HG02981 (cell line): ENCODE measurements at regions not wholly inside any gene's neighbourhood (a gene's known extent, or its start where the extent isn't known, plus 50 kb on each side); places are given as distances from the start of the nearest gene placed in this dataset.

ENCODE experiments used
- ATAC-seq: cut with Tn5 transposase; IDR thresholded peaks from one replicate; pipeline ENCODE4 v1.9.1; 2021; ENCODE audit warnings: mild to moderate bottlenecking, moderate library complexity; ENCODE audit not compliant: unreplicated experiment

- no peak for ATAC-seq
Measured at GRCh38 chr16:7103056-7103455, 229.6 kb upstream of the RBFOX1 start.

GRCh38 chr16:7101054-7101453, 231.6 kb upstream of the RBFOX1 start:
- no peak for ATAC-seq

GRCh38 chr16:7097518-7097917, 235.1 kb upstream of the RBFOX1 start:
- ATAC-seq: no peak

- no peak for ATAC-seq
Measured at GRCh38 chr16:7093511-7093910, 239.1 kb upstream of the RBFOX1 start.

- no peak for ATAC-seq
Measured at GRCh38 chr16:7090628-7091115, 242.0 kb upstream of the RBFOX1 start.

- ATAC-seq: no peak
Measured at GRCh38 chr16:7089751-7090150, 242.9 kb upstream of the RBFOX1 start.

GRCh38 chr16:7088711-7089110, 243.9 kb upstream of the RBFOX1 start:
- ATAC-seq: no peak

GRCh38 chr16:7086822-7087616, 245.6 kb upstream of the RBFOX1 start:
- no peak for ATAC-seq

GRCh38 chr16:7085776-7086175, 246.9 kb upstream of the RBFOX1 start:
- ATAC-seq: no peak

- no peak for ATAC-seq
Measured at GRCh38 chr16:7083096-7083495, 249.5 kb upstream of the RBFOX1 start.

GRCh38 chr16:7077636-7078035, 255.0 kb upstream of the RBFOX1 start:
- no peak for ATAC-seq

GRCh38 chr16:7074715-7075114, 257.9 kb upstream of the RBFOX1 start:
- ATAC-seq: no peak

GRCh38 chr16:7057458-7057857, 275.2 kb upstream of the RBFOX1 start:
- no peak for ATAC-seq

- ATAC-seq: no peak
Measured at GRCh38 chr16:7055443-7055842, 277.2 kb upstream of the RBFOX1 start.

- no peak for ATAC-seq
Measured at GRCh38 chr16:7051591-7052349, 280.9 kb upstream of the RBFOX1 start.

- ATAC-seq: no peak
Measured at GRCh38 chr16:7044331-7044730, 288.3 kb upstream of the RBFOX1 start.

- ATAC-seq: no peak
Measured at GRCh38 chr16:7038475-7038874, 294.2 kb upstream of the RBFOX1 start.

GRCh38 chr16:7037495-7037894, 295.1 kb upstream of the RBFOX1 start:
- ATAC-seq: no peak

- no peak for ATAC-seq
Measured at GRCh38 chr16:7031031-7031430, 301.6 kb upstream of the RBFOX1 start.

- ATAC-seq: no peak
Measured at GRCh38 chr16:7027401-7027800, 305.2 kb upstream of the RBFOX1 start.

GRCh38 chr16:7026639-7027038, 306.0 kb upstream of the RBFOX1 start:
- no peak for ATAC-seq

GRCh38 chr16:7025616-7026190, 306.9 kb upstream of the RBFOX1 start:
- no peak for ATAC-seq
